ENCODE measurements at regions not wholly inside any gene's neighbourhood (a gene's known extent, or its start where the extent isn't known, plus 50 kb on each side); places are given as distances from the start of the nearest gene placed in this dataset.

- TF ChIP-seq CTCF (IDR thresholded peaks at IDR 0.05) = no peak
- WGBS, 3 donors = 56 to 86% (median 83%) methylated on average over 3 of the region's 3 CpGs
- no peaks in the 10 kb centered on the region for H3K4me1 ChIP-seq
- H3K36me3 ChIP-seq (ENCODE audit: insufficient read depth in 1 of 2, low read depth in 1 of 2) = no peaks in the 10 kb centered on the region
- intact Hi-C loops (cut with DNase I) = no loop called here
- ATAC-seq (no peak), DNase-seq (no peak)
- no peak overlapping the region for H3K27ac ChIP-seq
- H3K27me3 ChIP-seq (ENCODE audit: insufficient read depth in 3 of 3, low read length in 2 of 3) = no peaks in the 10 kb centered on the region
- no peaks in the 10 kb centered on the region for H3K9me3 ChIP-seq
- no peak overlapping the region for H3K4me3 ChIP-seq
Measured at GRCh38 chr21:27827972-27828371, 861.1 kb upstream of the ADAMTS5 start.

GRCh38 chr21:27825035-27825434, 858.1 kb upstream of the ADAMTS5 start:
- Histone ChIP-seq H3K4me3 (no peak overlapping the region), H3K27me3 (ENCODE audit: insufficient read depth in 3 of 3, low read length in 2 of 3) (no peaks in the 10 kb centered on the region), H3K27ac (no peak overlapping the region), H3K9me3 (no peaks in the 10 kb centered on the region), H3K4me1 (no peaks in the 10 kb centered on the region), H3K36me3 (ENCODE audit: insufficient read depth in 1 of 2, low read depth in 1 of 2) (no peaks in the 10 kb centered on the region)
- ATAC-seq (no peak), DNase-seq (no peak)
- 71 to 74% (median 72%) methylated on average over 5 of the region's 5 CpGs for WGBS, 3 donors
- no peak for TF ChIP-seq CTCF (IDR thresholded peaks at IDR 0.05)
- intact Hi-C loops (cut with DNase I) = no loop called here

- no peak overlapping the region for H3K27ac ChIP-seq
- no peaks in the 10 kb centered on the region for H3K36me3 ChIP-seq (ENCODE audit: insufficient read depth in 1 of 2, low read depth in 1 of 2)
- peaks cover 6% of the 10 kb centered on the region for H3K4me1 ChIP-seq
- H3K4me3 ChIP-seq = no peak overlapping the region
- DNase-seq (no peak), ATAC-seq (no peak)
- TF ChIP-seq CTCF (IDR thresholded peaks at IDR 0.05) = no peak
- H3K27me3 ChIP-seq (ENCODE audit: insufficient read depth in 3 of 3, low read length in 2 of 3) = no peaks in the 10 kb centered on the region
- intact Hi-C loops (cut with DNase I) = no loop called here
- H3K9me3 ChIP-seq = no peaks in the 10 kb centered on the region
- WGBS, 3 donors = 74 to 81% (median 75%) methylated on average over 8 of the region's 8 CpGs
Measured at GRCh38 chr21:27823652-27824201, 856.8 kb upstream of the ADAMTS5 start.

DNA sequence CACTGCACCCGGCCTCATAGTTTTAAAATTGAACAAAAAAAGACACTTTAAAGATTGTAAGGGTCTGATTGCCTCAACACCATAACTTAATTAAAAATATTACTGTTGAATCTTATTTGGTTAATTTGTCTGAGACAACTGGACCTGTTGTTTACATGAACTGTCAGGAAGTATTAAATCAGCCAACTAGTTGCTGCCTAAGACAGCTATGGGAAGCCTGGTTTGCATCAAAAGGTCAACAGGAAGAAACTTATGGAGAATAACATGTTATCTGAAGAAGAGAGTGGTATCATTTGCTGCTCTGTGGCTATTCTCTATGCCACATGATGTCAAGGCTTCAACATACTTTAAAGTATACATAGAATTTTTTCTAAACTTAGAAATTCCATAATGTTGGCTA, 853.5 kb upstream of the ADAMTS5 start:
- Histone ChIP-seq H3K27me3 (ENCODE audit: insufficient read depth in 3 of 3, low read length in 2 of 3) (no peaks in the 10 kb centered on the region), H3K4me3 (no peak overlapping the region), H3K4me1 (peaks cover 14% of the 10 kb centered on the region), H3K27ac (no peak overlapping the region), H3K9me3 (no peaks in the 10 kb centered on the region), H3K36me3 (ENCODE audit: insufficient read depth in 1 of 2, low read depth in 1 of 2) (no peaks in the 10 kb centered on the region)
- no peak for DNase-seq
- 96 to 100% (median 98%) methylated on average over 1 of the region's 1 CpG for WGBS, 3 donors
- ATAC-seq = no peak
- TF ChIP-seq CTCF (IDR thresholded peaks at IDR 0.05) = no peak
- intact Hi-C loops (cut with DNase I) = no loop called here

- intact Hi-C loops (cut with DNase I) = no loop called here
- Histone ChIP-seq H3K36me3 (ENCODE audit: insufficient read depth in 1 of 2, low read depth in 1 of 2) (no peaks in the 10 kb centered on the region), H3K4me1 (peaks cover 14% of the 10 kb centered on the region), H3K27me3 (ENCODE audit: insufficient read depth in 3 of 3, low read length in 2 of 3) (no peaks in the 10 kb centered on the region), H3K4me3 (no peak overlapping the region), H3K27ac (no peak overlapping the region), H3K9me3 (no peaks in the 10 kb centered on the region)
- ATAC-seq (no peak), DNase-seq (no peak)
- TF ChIP-seq CTCF (IDR thresholded peaks at IDR 0.05) = no peak
- 49 to 68% (median 59%) methylated on average over 3 of the region's 3 CpGs for WGBS, 3 donors
Measured at GRCh38 chr21:27819299-27819698, 852.4 kb upstream of the ADAMTS5 start.

Data from psoas muscle (tissue), 7 donors.